Left renal cortex interstitium (tissue), 4 donors: ENCODE measurements at regions not wholly inside any gene's neighbourhood (a gene's known extent, or its start where the extent isn't known, plus 50 kb on each side); places are given as distances from the start of the nearest gene placed in this dataset.
"Not testable (repeated sequence)": the region's sequence is repeated elsewhere in the genome, so short reads cannot be mapped to it uniquely, and the experiment has no call there.

Experiments used
- DNase-seq, 4 donors: peaks; one replicate each; pipeline ENCODE4 v3.0.0-alpha.2; 2013; ENCODE audit warnings: low read depth in 4 of 4, low spot score in 2 of 4, missing footprints in 1 of 4

DNA sequence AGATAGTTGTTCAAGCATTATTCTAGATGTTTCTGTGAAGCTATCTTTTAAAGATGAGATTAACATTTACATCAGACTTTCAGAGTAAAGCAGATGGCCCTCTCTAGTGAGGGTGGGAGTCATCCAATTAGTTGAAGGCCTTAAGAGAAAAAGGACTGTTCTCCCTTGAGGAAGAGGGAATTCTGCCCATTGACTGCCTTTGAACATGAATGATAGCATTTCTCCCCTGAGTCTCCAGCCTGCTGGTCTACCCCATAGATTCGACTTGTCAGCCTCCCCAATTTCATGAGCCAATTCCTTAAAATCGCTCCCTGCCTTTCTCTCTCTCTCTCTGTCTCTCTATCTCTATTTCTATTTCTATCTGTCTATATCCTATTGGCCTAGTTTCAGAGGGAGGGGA lies 115.5 kb downstream of the EBLN2 start:
- DNase-seq: no peak

DNA sequence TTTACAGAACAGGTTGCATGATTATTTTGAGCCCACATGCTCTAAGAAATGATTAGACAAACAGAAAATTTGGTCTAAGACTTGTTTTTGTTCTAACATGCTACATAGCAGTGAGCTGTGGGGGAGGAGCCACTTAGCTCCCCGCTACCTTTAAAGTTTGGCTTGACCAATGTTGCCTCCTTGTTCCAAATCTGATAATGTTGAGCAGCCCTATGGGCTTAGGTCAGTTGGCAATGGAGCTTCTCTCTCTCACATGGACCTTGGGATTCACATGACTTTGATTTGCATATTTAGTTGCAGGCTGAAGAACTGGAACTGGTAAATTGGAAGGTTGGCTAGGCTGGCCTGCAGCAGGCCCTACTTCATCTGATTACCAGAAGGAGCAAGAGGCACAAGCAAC lies 116.4 kb downstream of the EBLN2 start:
- DNase-seq: no peak

GRCh38 chr3:73179601-73180000 lies 118.1 kb downstream of the EBLN2 start:
- no peak for DNase-seq

GRCh38 chr3:73186741-73187140 lies 125.3 kb downstream of the EBLN2 start:
- no peak for DNase-seq

GRCh38 chr3:73187328-73187727 lies 125.9 kb downstream of the EBLN2 start:
- no peak for DNase-seq

DNA sequence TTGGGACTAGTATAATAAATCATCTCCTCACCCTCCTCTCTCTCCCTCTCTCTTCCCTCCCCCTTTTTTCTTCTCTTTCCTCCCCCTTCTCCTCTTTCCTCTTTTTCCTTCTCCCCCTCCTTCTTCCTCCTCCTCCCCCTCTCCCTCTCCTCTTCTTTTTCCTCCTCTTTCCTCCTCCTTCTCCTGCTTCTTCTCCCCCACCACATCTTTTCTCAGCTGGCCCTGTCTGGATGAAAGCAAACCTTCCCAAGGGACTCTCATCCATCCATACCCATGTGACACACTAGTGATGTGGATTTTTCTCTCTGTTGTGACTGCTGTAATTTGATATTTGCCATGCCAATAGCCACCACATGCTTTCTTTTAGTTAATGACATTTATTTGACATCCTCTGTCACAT lies 127.2 kb downstream of the EBLN2 start:
- DNase-seq: no peak

GRCh38 chr3:73192036-73192738 lies 130.7 kb downstream of the EBLN2 start:
- DNase-seq: no peak

DNA sequence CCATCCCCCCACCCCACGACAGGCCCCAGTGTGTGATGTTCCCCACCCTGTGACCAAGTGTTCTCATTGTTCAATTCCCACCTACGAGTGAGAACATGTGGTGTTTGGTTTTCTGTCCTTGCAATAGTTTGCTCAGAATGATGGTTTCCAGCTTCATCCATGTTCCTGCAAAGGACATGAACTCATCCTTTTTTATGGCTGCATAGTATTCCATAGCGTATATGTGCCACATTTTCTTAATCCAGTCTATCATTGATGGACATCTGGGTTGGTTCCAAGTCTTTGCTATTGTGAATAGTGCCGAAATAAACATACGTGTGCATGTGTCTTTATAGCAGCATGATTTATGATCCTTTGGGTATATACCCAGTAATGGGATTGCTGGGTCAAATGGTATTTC lies 132.5 kb downstream of the EBLN2 start:
- not testable (repeated sequence) for DNase-seq

GRCh38 chr3:73197187-73197586 lies 135.7 kb downstream of the EBLN2 start:
- no peak for DNase-seq

- no peak for DNase-seq
Measured at GRCh38 chr3:73203101-73203500, 141.6 kb downstream of the EBLN2 start.

DNA sequence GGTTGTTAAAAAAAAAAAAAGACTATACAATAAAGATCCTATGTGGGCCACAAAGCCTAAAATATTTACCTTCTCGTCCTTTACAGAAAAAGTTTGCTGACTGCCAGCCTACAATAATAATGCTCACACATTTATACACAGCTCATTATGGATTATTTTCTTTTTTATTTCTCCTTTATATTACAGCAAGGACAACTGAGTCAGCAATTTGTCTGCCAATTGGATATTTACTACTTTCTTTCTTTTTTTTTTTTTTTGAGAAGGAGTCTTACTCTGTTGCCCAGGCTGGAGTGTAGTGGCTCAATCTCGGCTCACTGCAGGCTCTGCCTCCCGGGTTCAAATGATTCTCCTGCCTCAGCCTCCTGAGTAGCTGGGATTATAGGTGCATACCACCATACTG lies 142.2 kb downstream of the EBLN2 start:
- no peak for DNase-seq

- DNase-seq: no peak
Measured at GRCh38 chr3:73204841-73205240, 143.4 kb downstream of the EBLN2 start.

DNA sequence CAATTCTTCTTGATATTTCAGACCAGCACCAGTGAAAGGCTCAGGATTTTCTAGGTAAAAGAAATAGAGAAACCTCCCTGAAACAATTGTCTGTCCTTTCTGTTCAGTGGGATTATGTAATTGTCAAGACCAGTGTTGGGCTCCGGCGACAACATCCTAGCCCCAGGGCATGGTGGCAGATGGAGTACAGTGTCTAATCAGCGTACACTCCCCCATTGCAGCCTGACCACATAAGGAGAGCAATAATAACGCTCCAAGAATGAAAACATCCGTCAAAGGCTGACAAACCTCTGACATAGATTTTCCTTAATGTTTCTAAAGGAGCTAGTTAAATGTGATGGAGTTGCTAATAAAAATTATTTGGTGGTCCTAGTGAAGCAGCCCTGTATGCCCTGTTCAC lies 144.6 kb downstream of the EBLN2 start:
- no peak for DNase-seq

GRCh38 chr3:73207946-73208440 lies 146.5 kb downstream of the EBLN2 start:
- no peak for DNase-seq

DNA sequence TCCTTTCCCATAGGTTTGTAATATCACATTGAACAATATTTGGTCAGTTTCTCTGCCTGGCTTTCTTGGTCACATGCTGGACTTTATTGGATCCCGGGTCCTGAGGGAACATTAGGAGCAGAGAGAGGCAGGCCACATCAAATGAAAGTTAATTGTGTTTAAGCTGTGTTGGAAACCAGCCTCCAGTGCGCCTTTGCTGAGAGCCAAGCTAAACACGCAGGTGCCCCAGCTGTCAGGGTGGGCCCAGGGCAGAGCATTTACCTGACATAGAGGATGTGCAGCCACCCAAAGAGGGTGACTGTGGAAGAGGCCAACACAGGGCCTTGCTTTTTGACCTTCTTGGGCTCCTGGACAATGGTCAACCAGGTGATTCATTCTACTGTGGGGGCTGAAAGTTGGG lies 149.3 kb downstream of the EBLN2 start:
- DNase-seq: no peak

GRCh38 chr3:73212683-73213082 lies 151.2 kb downstream of the EBLN2 start:
- no peak for DNase-seq

DNA sequence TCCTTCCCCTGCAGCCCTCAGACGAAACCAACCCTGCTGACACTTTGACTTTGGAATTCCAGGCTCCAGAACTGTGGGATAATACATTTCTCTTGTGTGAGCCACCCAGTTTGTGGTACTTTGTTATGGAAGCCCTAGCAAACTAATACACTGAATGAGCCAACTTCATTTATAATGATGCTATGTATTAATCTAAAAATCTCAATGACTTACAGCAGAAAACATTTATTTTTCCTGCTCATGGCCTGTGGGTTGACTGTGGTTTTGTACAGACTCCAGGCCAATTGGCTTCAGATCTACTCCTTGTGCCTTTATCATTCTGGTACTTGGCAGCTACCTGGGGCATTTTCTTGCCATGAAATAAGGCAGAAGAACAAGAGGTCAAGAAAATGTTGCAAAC lies 152.4 kb downstream of the EBLN2 start:
- DNase-seq: no peak

- no peak for DNase-seq
Measured at GRCh38 chr3:73214846-73215245, 153.4 kb downstream of the EBLN2 start.

DNA sequence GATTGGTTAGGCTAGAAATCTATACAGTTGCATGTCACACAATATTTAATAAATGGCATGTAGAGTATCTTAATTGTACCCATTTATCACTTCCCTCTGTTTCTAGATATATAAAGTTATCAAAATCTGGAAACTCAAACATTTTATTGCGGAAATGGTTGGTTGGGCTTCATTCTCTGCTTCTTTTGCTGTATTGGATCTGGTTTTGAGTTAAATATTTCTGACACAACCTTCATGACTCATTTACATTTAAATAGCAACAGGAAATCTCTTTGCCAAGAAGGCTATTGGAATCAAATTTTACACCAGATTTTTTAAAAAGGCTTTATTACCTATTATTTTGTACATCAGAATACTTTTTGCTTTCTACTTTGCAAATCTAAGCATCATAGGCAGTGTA lies 153.8 kb downstream of the EBLN2 start:
- no peak for DNase-seq

DNA sequence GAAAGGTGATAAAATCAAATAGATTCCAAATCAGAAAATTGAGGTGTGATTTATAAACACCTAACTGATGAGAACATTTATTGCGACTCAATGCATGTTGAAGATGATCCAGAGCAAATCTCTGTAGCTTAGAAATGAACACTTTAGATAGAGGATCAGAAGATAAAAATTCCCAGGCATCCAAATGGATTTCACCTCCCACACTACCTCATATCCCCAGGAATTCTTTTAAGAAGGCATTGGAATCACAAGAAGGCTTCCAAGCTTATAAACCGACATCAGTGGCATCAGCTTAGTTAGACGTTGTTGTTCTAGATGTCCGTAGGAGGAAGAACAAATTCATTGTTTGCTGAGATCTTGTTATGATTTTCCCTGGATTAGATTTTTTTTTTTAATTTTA lies 154.4 kb downstream of the EBLN2 start:
- no peak for DNase-seq

GRCh38 chr3:73216310-73216709 lies 154.9 kb downstream of the EBLN2 start:
- no peak for DNase-seq

DNA sequence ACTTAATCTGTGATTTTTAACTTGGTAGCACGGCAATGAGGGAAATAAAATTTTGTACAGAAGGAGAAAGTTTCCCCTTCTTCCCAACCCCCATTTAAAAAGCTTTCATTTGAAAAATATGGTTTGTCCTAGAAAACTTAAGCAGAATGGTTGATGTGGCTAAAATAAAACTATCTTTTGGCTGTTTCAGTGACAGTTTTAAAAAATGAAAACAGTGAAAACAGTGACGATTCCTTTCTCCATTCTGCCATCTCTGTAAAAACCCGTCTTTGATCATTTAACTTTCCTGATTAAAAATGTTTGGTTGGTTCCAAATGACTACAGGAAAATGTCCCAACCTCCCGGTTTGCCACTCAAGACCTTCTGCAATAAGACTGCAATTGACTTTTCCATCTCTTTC lies 160.7 kb downstream of the EBLN2 start:
- DNase-seq: no peak
